OCI-LY3 (cell line): ENCODE measurements at regions not wholly inside any gene's neighbourhood (a gene's known extent, or its start where the extent isn't known, plus 50 kb on each side); places are given as distances from the start of the nearest gene placed in this dataset.

Experiments used
- H2AFZ ChIP-seq: fragments of 200-600, 300-600 bp; shearing (Covaris generic); 2 replicates; pipeline ENCODE4 v1.6.0; 2014; ENCODE audit warnings: antibody characterized with exemption, low read depth, low read length
- H3K27ac ChIP-seq: fragments of 200-600, 300-600 bp; sonication (generic); 2 replicates; pipeline ENCODE4 v1.5.1; 2014; ENCODE audit warnings: mild to moderate bottlenecking, low read length, moderate library complexity, mixed read lengths
- H3K27me3 ChIP-seq: fragments of 200-600, 300-600 bp; sonication (generic); 2 replicates; pipeline ENCODE4 v1.6.1; 2014; ENCODE audit warnings: low read depth, low read length, mixed read lengths
- H3K36me3 ChIP-seq: fragments of 200-600, 300-600 bp; sonication (generic); replicated peaks from 2 replicates; pipeline ENCODE3; 2014; ENCODE audit warnings: low read depth, low read length, mixed read lengths
- H3K4me1 ChIP-seq: fragments of 300-600, 200-600 bp; sonication (generic); 2 replicates; pipeline ENCODE4 v1.6.1; 2014; ENCODE audit warnings: low read length, mixed read lengths
- H3K4me2 ChIP-seq: fragments of 200-600, 300-600 bp; sonication (generic); 2 replicates; pipeline ENCODE4 v1.6.1; 2014; ENCODE audit warnings: low read length, mixed read lengths
- H3K4me3 ChIP-seq: fragments of 300-600, 200-600 bp; sonication (generic); 2 replicates; pipeline ENCODE4 v1.5.1; 2014; ENCODE audit warnings: antibody characterized with exemption, mild to moderate bottlenecking, low read length, moderate library complexity
- H3K79me2 ChIP-seq: fragments of 300-600, 200-600 bp; shearing (Covaris generic); 2 replicates; pipeline ENCODE4 v1.6.1; 2014; ENCODE audit warnings: mild to moderate bottlenecking, low read length, mixed read lengths
- H3K9ac ChIP-seq: fragments of 300-600, 200-600 bp; shearing (Covaris generic); 2 replicates; pipeline ENCODE4 v1.6.0; 2014; ENCODE audit warnings: mild to moderate bottlenecking, low read length, moderate library complexity
- H3K9me3 ChIP-seq: fragments of 200-600, 300-600 bp; shearing (Covaris generic); 2 replicates; pipeline ENCODE4 v1.6.1; 2014; ENCODE audit warnings: low read length, mixed read lengths; ENCODE audit not compliant: insufficient read depth
- H4K20me1 ChIP-seq: fragments of 200-600, 300-600 bp; sonication (generic); 2 replicates; pipeline ENCODE4 v1.6.1; 2016; ENCODE audit warnings: low read length, mixed read lengths; ENCODE audit not compliant: insufficient read depth
- CTCF ChIP-seq: fragments of 200-600, 300-600 bp; sonication (generic); IDR thresholded peaks from 2 replicates; pipeline ENCODE4 v1.5.1; 2014; ENCODE audit warnings: antibody characterized with exemption, low read length, low read depth
- EZH2phosphoT487 ChIP-seq: fragments of 200-600 bp; shearing (Covaris generic); IDR thresholded peaks from 2 replicates; pipeline ENCODE4 v1.6.1; 2018; ENCODE audit warnings: antibody characterized with exemption, mixed run types, low read depth

- Histone ChIP-seq H4K20me1 (no peaks in the 10 kb centered on the region), H3K27me3 (no peaks in the 10 kb centered on the region), H3K9ac (no peak overlapping the region), H2AFZ (no peak overlapping the region), H3K4me3 (no peak overlapping the region), H3K4me2 (no peak overlapping the region), H3K36me3 (no peaks in the 10 kb centered on the region), H3K4me1 (no peaks in the 10 kb centered on the region), H3K79me2 (no peaks in the 10 kb centered on the region), H3K27ac (no peak overlapping the region), H3K9me3 (no peaks in the 10 kb centered on the region)
- TF ChIP-seq CTCF, result no peak
- TF ChIP-seq EZH2phosphoT487, result no peak
Observed at GRCh38 chr1:69295265-69295664, 272.5 kb upstream of the LRRC7 start.

- Histone ChIP-seq H3K4me1 (no peaks in the 10 kb centered on the region), H3K36me3 (no peaks in the 10 kb centered on the region), H3K27ac (no peak overlapping the region), H2AFZ (no peak overlapping the region), H3K9me3 (no peaks in the 10 kb centered on the region), H3K79me2 (no peaks in the 10 kb centered on the region), H3K9ac (no peak overlapping the region), H4K20me1 (no peaks in the 10 kb centered on the region), H3K4me3 (no peak overlapping the region), H3K27me3 (no peaks in the 10 kb centered on the region), H3K4me2 (no peak overlapping the region)
- no peak for TF ChIP-seq EZH2phosphoT487
- peak; percentile 31 for TF ChIP-seq CTCF
Observed at GRCh38 chr1:69305621-69306020, 262.1 kb upstream of the LRRC7 start.

- Histone ChIP-seq H3K27ac (no peak overlapping the region), H4K20me1 (no peaks in the 10 kb centered on the region), H3K79me2 (no peaks in the 10 kb centered on the region), H3K9me3 (no peaks in the 10 kb centered on the region), H3K36me3 (no peaks in the 10 kb centered on the region), H3K4me2 (no peak overlapping the region), H3K9ac (no peak overlapping the region), H2AFZ (no peak overlapping the region), H3K4me1 (no peaks in the 10 kb centered on the region), H3K4me3 (no peak overlapping the region), H3K27me3 (no peaks in the 10 kb centered on the region)
- TF ChIP-seq EZH2phosphoT487, result no peak
- no peak for TF ChIP-seq CTCF
Observed at GRCh38 chr1:69312055-69312732, 255.5 kb upstream of the LRRC7 start.

GRCh38 chr1:69313118-69313517 is 254.6 kb upstream of the LRRC7 start:
- Histone ChIP-seq H3K4me1 (no peaks in the 10 kb centered on the region), H3K79me2 (no peaks in the 10 kb centered on the region), H3K4me2 (no peak overlapping the region), H4K20me1 (no peaks in the 10 kb centered on the region), H2AFZ (no peak overlapping the region), H3K27ac (no peak overlapping the region), H3K4me3 (no peak overlapping the region), H3K36me3 (no peaks in the 10 kb centered on the region), H3K27me3 (no peaks in the 10 kb centered on the region), H3K9me3 (no peaks in the 10 kb centered on the region), H3K9ac (no peak overlapping the region)
- no peak for TF ChIP-seq EZH2phosphoT487
- no peak for TF ChIP-seq CTCF
